ENCODE measurements at regions not wholly inside any gene's neighbourhood (a gene's known extent, or its start where the extent isn't known, plus 50 kb on each side); places are given as distances from the start of the nearest gene placed in this dataset.
"Not testable (repeated sequence)": the region's sequence is repeated elsewhere in the genome, so short reads cannot be mapped to it uniquely, and the experiment has no call there.

GRCh38 chr1:157317229-157317628, 179.0 kb upstream of the ETV3 start:
- DNase-seq: not testable (repeated sequence)

- no peak for DNase-seq
These were observed 177.3 kb upstream of the ETV3 start for GRCh38 chr1:157315544-157315943.

GRCh38 chr1:157314408-157314807, 176.2 kb upstream of the ETV3 start:
- DNase-seq: no peak

DNA sequence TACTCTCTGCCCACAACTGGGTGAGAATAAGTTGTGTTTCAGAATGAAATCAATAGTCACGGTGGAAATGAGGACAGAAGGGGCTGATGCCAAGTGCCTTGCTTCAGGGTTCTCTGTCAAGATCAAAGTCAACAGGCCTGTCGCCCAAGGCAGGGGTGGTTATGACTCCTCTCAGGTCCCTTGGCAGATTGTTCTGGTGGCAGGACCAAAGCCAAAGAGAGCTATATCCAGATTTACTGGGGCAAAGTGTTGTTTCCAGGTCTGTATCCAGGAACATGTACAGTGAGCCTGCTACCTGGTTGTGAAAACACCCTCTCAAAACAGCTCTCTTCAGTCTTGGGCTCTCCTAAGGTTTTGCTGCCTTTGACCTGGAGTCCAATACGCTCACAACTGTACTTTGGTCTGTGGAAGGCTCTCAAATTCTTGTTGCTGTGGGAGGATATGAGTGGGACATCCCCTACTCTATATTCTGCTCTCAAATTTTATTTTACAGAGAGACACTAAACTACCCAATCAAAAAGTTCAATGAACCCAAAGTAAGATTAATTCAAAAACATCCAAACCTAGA, 175.1 kb upstream of the ETV3 start:
- no peak for DNase-seq

GRCh38 chr1:157312082-157312812, 174.1 kb upstream of the ETV3 start:
- DNase-seq: no peak

DNA sequence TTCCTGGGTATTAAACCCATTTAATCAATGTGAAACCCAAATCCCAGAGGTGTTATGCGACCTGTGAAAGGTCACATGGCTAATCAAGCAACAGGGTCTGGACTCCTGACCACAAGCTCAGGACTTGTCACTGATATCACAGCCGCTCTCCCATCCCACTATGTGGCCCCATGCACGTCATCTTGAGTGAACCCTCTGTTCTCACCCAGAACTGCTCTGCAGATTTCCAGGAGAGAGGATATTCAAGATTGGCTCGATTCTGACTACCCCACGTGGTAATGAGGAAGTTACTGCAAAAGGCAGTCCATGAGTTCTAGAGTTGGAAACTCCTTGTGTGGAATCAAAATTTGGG, 173.5 kb upstream of the ETV3 start:
- DNase-seq: no peak

- DNase-seq: not testable (repeated sequence)
These were observed 172.9 kb upstream of the ETV3 start for GRCh38 chr1:157310805-157311729.

DNA sequence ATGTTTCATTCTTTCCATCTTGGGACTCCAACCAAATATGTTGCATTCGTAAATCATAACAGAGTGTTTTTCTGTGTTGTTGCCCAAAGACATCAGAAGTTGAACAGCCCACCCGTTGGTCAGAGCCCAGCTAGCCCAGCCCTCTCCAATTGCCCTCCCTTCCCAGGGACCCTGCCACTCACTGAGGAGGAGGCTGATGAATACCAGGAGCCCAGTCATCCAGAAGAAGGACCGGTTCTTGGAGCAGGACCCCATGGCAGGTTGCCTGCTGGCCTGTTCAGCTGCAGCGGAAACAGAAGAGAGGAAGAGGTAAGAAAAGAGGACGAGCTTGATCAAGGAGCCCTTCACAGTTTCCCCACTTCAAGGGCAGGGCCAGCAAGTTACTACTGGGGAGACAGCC, 172.2 kb upstream of the ETV3 start:
- DNase-seq: no peak

DNA sequence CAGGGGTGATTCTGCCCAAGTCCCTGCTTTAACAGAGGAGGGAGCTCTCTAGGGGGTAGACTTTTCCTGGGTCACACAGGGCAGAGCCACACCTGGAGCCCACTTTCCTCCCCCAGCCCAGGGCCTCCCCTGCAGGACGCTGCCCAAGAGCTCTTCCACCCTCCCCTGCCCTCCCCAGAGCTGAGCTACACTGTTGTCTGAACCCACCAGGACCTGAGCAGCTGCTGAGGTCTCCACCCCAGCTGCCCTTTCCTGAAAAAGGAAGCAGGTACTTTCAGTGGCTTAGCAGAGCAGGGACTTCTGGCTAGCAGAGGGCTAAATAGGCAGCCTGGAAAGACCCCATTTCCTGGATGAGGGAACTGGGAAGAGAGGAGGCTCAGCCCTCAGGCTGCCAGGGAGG, 169.3 kb upstream of the ETV3 start:
- DNase-seq: no peak

DNA sequence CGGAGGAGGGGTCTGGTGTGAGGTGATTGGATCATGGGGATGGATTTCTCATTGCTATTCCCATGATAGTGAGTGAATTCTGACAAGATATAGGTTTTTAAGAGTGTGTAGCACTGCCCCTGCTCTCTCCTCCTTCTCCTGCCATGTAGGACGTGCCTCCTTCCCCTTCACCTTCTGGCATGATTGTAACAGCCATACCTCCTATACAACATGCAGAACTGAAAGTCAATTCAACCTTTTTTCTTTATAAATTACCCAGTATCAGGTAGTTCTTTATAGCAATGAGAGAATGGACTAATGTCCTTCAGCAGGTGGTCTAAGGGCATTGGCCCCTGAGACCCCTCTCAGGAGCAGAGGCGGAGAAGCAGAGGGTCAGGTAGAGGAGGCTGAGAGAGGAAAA, 168.7 kb upstream of the ETV3 start:
- no peak for DNase-seq

DNA sequence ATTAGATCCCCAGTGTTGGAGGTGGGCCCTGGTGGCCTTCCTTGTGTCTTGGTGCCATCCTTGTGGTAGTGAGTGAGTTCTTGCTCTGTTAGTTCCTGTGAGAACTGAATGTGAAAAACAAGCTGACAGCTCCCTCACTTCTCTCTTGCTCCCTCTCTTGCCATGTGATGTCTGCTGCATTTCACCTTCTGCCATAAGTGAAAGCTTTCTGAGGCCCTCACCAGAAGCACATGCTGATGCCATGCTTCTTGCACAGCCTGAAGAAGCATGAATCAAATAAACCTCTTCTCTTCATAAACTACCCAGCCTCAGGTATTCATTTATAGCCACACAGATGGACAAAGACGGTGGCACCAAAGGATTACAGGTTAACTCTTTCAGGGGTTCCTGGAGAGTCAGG, 166.1 kb upstream of the ETV3 start:
- DNase-seq: no peak

DNA sequence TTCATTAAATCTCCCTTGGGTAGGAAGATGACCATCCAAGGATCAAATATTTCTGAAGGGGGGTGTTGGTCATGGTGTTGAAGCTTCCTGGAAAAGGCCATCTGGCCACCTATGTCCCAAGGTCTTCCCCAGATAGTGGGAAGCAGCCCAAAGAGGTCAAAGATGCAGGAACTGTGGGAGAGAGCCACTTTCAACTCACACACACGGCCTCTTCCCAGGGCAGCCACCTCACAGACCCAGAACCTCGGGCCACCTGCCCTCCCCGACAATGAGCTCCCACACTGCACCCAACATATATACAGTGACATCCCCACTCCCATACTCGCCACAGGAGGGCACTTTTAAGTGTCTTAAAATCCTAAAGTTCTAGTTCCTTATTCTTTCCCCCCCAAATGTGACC, 164.5 kb upstream of the ETV3 start:
- DNase-seq: no peak

- no peak for DNase-seq
These were observed 164.0 kb upstream of the ETV3 start for GRCh38 chr1:157302199-157302497.

GRCh38 chr1:157301477-157302198, 163.4 kb upstream of the ETV3 start:
- DNase-seq: no peak

- DNase-seq: not testable (repeated sequence)
These were observed 156.4 kb upstream of the ETV3 start for GRCh38 chr1:157294387-157295145.

- DNase-seq: no peak
These were observed 154.8 kb upstream of the ETV3 start for GRCh38 chr1:157292809-157293564.

DNA sequence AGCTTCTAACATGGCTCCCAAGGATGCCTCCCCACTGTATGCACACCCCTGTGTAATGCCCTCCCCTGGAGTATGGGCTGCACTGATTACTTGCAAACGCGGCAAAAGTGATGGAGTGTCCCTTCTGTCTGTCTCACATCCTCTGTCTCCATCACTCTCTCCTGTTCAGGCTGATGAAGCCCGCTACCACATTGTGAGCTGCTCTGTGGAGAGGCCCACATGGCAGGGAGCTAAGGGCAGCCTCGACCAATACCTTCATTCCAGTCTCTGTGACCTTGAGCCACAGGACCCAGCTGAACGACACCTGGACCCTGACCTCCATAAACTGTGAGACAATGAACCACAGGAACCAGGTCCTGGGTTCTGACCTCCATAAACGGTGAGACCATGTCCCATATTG, 154.1 kb upstream of the ETV3 start:
- DNase-seq: no peak

GRCh38 chr1:157291083-157291482, 152.9 kb upstream of the ETV3 start:
- DNase-seq: no peak

DNA sequence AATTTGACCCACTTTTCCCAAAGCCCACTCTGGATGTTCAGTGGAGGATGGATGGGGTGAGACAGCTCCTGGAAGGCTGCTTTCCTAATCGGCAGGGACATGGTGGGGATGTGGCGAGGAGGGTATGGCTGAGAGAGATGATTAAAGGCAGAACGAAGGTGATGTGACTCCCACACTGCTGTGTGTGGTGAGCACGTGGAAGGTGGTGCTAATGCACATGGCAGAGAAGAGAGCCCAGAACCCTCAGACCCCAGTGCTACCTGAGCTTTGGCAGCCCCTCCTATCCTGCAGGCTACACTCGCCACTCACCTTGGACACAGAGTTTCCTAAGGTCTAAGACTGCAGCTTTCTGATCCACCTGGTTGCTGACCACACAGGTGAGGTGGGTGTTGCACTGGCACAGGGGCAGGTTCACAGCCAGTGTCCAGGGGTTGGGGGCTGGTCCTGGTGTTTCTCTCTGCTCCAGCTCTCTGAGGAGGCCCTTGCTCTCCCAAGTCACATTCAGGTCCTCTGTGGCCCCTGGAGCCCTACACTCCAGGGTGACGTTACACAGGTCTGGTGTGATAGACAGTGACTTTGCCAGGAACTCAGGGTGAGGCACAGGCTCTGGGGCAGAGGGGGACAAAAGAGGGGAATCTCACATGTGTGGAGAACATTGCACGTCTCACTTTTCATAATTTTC, 151.4 kb upstream of the ETV3 start:
- no peak for DNase-seq

DNA sequence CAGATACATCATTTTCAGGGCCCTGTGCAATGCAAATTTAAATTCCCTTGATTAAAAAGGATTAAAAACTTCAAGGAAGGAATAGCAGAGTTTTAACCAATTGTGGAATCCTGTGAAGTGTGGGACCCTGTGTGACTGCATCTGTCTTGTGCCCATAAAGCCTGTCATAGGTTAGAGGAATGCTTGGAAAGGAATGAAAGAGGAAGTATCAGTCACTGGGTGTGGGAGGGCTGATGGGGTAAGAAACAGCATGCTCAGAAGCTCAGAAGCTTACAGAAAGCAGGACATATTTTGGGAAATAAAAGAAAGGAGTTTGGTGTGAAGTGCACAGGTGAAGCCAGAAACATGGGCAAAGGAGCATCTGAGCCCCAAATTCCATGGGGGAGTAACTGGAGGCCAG, 150.8 kb upstream of the ETV3 start:
- DNase-seq: no peak

- no peak for DNase-seq
These were observed 150.3 kb upstream of the ETV3 start for GRCh38 chr1:157288492-157288891.

Data from T-helper 2 cell (primary cell).